ENCODE measurements at regions not wholly inside any gene's neighbourhood (a gene's known extent, or its start where the extent isn't known, plus 50 kb on each side); places are given as distances from the start of the nearest gene placed in this dataset.
A peak's percentile ranks its signal among the peaks of the same experiment; 100 is the strongest.

- TF ChIP-seq, protein P1, sequence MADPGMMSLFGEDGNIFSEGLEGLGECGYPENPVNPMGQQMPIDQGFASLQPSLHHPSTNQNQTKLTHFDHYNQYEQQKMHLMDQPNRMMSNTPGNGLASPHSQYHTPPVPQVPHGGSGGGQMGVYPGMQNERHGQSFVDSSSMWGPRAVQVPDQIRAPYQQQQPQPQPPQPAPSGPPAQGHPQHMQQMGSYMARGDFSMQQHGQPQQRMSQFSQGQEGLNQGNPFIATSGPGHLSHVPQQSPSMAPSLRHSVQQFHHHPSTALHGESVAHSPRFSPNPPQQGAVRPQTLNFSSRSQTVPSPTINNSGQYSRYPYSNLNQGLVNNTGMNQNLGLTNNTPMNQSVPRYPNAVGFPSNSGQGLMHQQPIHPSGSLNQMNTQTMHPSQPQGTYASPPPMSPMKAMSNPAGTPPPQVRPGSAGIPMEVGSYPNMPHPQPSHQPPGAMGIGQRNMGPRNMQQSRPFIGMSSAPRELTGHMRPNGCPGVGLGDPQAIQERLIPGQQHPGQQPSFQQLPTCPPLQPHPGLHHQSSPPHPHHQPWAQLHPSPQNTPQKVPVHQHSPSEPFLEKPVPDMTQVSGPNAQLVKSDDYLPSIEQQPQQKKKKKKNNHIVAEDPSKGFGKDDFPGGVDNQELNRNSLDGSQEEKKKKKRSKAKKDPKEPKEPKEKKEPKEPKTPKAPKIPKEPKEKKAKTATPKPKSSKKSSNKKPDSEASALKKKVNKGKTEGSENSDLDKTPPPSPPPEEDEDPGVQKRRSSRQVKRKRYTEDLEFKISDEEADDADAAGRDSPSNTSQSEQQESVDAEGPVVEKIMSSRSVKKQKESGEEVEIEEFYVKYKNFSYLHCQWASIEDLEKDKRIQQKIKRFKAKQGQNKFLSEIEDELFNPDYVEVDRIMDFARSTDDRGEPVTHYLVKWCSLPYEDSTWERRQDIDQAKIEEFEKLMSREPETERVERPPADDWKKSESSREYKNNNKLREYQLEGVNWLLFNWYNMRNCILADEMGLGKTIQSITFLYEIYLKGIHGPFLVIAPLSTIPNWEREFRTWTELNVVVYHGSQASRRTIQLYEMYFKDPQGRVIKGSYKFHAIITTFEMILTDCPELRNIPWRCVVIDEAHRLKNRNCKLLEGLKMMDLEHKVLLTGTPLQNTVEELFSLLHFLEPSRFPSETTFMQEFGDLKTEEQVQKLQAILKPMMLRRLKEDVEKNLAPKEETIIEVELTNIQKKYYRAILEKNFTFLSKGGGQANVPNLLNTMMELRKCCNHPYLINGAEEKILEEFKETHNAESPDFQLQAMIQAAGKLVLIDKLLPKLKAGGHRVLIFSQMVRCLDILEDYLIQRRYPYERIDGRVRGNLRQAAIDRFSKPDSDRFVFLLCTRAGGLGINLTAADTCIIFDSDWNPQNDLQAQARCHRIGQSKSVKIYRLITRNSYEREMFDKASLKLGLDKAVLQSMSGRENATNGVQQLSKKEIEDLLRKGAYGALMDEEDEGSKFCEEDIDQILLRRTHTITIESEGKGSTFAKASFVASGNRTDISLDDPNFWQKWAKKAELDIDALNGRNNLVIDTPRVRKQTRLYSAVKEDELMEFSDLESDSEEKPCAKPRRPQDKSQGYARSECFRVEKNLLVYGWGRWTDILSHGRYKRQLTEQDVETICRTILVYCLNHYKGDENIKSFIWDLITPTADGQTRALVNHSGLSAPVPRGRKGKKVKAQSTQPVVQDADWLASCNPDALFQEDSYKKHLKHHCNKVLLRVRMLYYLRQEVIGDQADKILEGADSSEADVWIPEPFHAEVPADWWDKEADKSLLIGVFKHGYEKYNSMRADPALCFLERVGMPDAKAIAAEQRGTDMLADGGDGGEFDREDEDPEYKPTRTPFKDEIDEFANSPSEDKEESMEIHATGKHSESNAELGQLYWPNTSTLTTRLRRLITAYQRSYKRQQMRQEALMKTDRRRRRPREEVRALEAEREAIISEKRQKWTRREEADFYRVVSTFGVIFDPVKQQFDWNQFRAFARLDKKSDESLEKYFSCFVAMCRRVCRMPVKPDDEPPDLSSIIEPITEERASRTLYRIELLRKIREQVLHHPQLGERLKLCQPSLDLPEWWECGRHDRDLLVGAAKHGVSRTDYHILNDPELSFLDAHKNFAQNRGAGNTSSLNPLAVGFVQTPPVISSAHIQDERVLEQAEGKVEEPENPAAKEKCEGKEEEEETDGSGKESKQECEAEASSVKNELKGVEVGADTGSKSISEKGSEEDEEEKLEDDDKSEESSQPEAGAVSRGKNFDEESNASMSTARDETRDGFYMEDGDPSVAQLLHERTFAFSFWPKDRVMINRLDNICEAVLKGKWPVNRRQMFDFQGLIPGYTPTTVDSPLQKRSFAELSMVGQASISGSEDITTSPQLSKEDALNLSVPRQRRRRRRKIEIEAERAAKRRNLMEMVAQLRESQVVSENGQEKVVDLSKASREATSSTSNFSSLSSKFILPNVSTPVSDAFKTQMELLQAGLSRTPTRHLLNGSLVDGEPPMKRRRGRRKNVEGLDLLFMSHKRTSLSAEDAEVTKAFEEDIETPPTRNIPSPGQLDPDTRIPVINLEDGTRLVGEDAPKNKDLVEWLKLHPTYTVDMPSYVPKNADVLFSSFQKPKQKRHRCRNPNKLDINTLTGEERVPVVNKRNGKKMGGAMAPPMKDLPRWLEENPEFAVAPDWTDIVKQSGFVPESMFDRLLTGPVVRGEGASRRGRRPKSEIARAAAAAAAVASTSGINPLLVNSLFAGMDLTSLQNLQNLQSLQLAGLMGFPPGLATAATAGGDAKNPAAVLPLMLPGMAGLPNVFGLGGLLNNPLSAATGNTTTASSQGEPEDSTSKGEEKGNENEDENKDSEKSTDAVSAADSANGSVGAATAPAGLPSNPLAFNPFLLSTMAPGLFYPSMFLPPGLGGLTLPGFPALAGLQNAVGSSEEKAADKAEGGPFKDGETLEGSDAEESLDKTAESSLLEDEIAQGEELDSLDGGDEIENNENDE (IDR thresholded peaks at IDR 0.05; ENCODE audit: insufficient replicate concordance, low read length): no peak
- TF ChIP-seq RAD21 (IDR thresholded peaks at IDR 0.05 in 1 of 2, conservative IDR thresholded peaks at IDR 0.05 in 1 of 2; ENCODE audit: low read depth in 2 of 2, low read length in 2 of 2) (peak in 1 of 2 experiments; percentile 25; a peak in 2 of 4 replicates), SIX5 (IDR thresholded peaks at IDR 0.05; ENCODE audit: low read depth, low read length) (no peak)
Measured at GRCh38 chr11:27839226-27839913, 139.1 kb upstream of the BDNF start (continued).
